Peyer's patch (tissue), 4 donors: ENCODE measurements at regions not wholly inside any gene's neighbourhood (a gene's known extent, or its start where the extent isn't known, plus 50 kb on each side); places are given as distances from the start of the nearest gene placed in this dataset.

Experiments used
- CTCF ChIP-seq, 6 experiments: fragments of 450-650 bp in 4 of 6; fragments of 200-600 bp in 2 of 6; sonication (generic) in 1 of 6; IDR thresholded peaks; one replicate each; pipeline ENCODE4 v1.5.1; 2017 to 2019; ENCODE audit warnings: antibody characterized with exemption in 6 of 6, mild to moderate bottlenecking in 3 of 6, moderate library complexity in 1 of 6
- POLR2A ChIP-seq, 2 donors: fragments of 450-650 bp; IDR thresholded peaks; one replicate each; pipeline ENCODE4 v1.5.1; 2017; ENCODE audit warnings: antibody characterized with exemption in 2 of 2, mild to moderate bottlenecking in 2 of 2, moderate library complexity in 2 of 2

- no peak for TF ChIP-seq POLR2A (IDR thresholded peaks at IDR 0.05)
- TF ChIP-seq CTCF (IDR thresholded peaks at IDR 0.05), result no peak
These were observed 159.3 kb upstream of the DAPK1 start for GRCh38 chr9:87338088-87338989.
